H1 (cell line): ENCODE measurements at regions not wholly inside any gene's neighbourhood (a gene's known extent, or its start where the extent isn't known, plus 50 kb on each side); places are given as distances from the start of the nearest gene placed in this dataset.

Experiments used
- CTCF ChIA-PET: fragments of 300-600 bp; sonication (Branson Sonifier 250); formaldehyde crosslinking; loops from one replicate; lab custom pipeline; 2021; ENCODE audit not compliant: partially characterized antibody; lab: Charles Lee
- POLR2A ChIA-PET: fragments of 300-600 bp; sonication (Branson Sonifier 250); formaldehyde crosslinking; loops from one replicate; lab custom pipeline; 2021; ENCODE audit warnings: inconsistent platforms; ENCODE audit not compliant: partially characterized antibody; lab: Charles Lee
- DNase-seq, 2 experiments: peaks; one replicate each; pipeline versions ENCODE4 v3.0.0 to v3.0.0-alpha.2; 2010 to 2022; ENCODE audit warnings: low spot score in 2 of 2, low read depth in 1 of 2, mixed read lengths in 1 of 2
- FAIRE-seq: peaks from 2 replicates; lab custom pipeline; 2011; peaks lifted over from hg19 to GRCh38; lab: Jason Lieb, UNC
- H2AFZ ChIP-seq: 2 replicates; pipeline ENCODE4 v1.8.1; 2012; ENCODE audit warnings: low read length, inconsistent platforms
- H2AK5ac ChIP-seq: 2 replicates; pipeline ENCODE4 v1.6.1; 2013; ENCODE audit warnings: low read depth, low read length
- H2BK120ac ChIP-seq: replicated peaks from 2 replicates; pipeline ENCODE3; 2013; ENCODE audit warnings: low read depth, low read length, inconsistent platforms
- H2BK12ac ChIP-seq: 2 replicates; pipeline ENCODE4 v1.6.1; 2013; ENCODE audit warnings: low read depth, low read length
- H2BK15ac ChIP-seq: 2 replicates; pipeline ENCODE4 v1.6.1; 2013; ENCODE audit warnings: low read length
- H2BK20ac ChIP-seq: 2 replicates; pipeline ENCODE4 v1.6.1; 2013; ENCODE audit warnings: low read length
- H2BK5ac ChIP-seq: 2 replicates; pipeline ENCODE4 v1.6.1; 2013; ENCODE audit warnings: low read depth, low read length
- H3K14ac ChIP-seq: 2 replicates; pipeline ENCODE4 v1.6.1; 2013; ENCODE audit warnings: inconsistent platforms; ENCODE audit not compliant: insufficient read length
- H3K18ac ChIP-seq: 2 replicates; pipeline ENCODE4 v1.6.1; 2013; ENCODE audit warnings: low read length; ENCODE audit errors: extremely low read depth
- H3K23ac ChIP-seq: 2 replicates; pipeline ENCODE4 v1.6.1; 2013; ENCODE audit warnings: inconsistent platforms; ENCODE audit not compliant: insufficient read length
- H3K23me2 ChIP-seq: 2 replicates; pipeline ENCODE4 v1.6.1; 2013; ENCODE audit warnings: low read depth, low read length
- H3K27ac ChIP-seq: 2 replicates; pipeline ENCODE4 v1.6.1; 2011; ENCODE audit warnings: low read depth, low read length, inconsistent platforms
- H3K27me3 ChIP-seq, 4 experiments: replicated peaks in 1 of 4; 1 replicate in 1 of 4; 2 replicates in 3 of 4; pipeline versions ENCODE4 v1.6.1 to v1.8.1; 2011 to 2013; ENCODE audit warnings: low read length in 3 of 4, mild to moderate bottlenecking in 3 of 4, inconsistent platforms in 2 of 4, mixed read lengths in 2 of 4, moderate library complexity in 1 of 4; ENCODE audit not compliant: control insufficient read depth in 3 of 4, insufficient read depth in 3 of 4; ENCODE audit errors: extremely low read depth in 1 of 4
- H3K36me3 ChIP-seq, 4 experiments: 2 replicates each; pipeline versions ENCODE4 v1.6.1 to v1.8.1; 2011 to 2013; ENCODE audit warnings: mild to moderate bottlenecking in 4 of 4, low read length in 3 of 4, moderate library complexity in 2 of 4, control low read depth in 1 of 4, inconsistent platforms in 1 of 4; ENCODE audit not compliant: insufficient read depth in 4 of 4, control insufficient read depth in 2 of 4
- H3K4ac ChIP-seq: replicated peaks from 2 replicates; pipeline ENCODE3; 2013; ENCODE audit warnings: low read length, low read depth, mixed read lengths, inconsistent platforms; ENCODE audit not compliant: insufficient read length
- H3K4me1 ChIP-seq, 4 experiments: replicated peaks in 1 of 4; 1 replicate in 1 of 4; 2 replicates in 3 of 4; pipeline versions ENCODE4 v1.6.1 to v1.8.1; 2011 to 2013; ENCODE audit warnings: low read length in 3 of 4, inconsistent platforms in 2 of 4, mixed read lengths in 1 of 4; ENCODE audit not compliant: insufficient read depth in 4 of 4, control insufficient read depth in 3 of 4
- H3K4me2 ChIP-seq, 2 experiments: 2 replicates each; pipeline versions ENCODE4 v1.6.1 to v1.8.1; 2011 to 2013; ENCODE audit warnings: low read depth in 2 of 2, low read length in 2 of 2, control low read depth in 1 of 2, inconsistent platforms in 1 of 2, mild to moderate bottlenecking in 1 of 2; ENCODE audit not compliant: insufficient read depth in 1 of 2
- H3K4me3 ChIP-seq, 4 experiments: fragments of 200-600, 300-600 bp in 1 of 4; sonication (generic), shearing (Covaris generic), sonication (Bioruptor Twin) in 1 of 4; 2 replicates each; pipeline versions ENCODE4 v1.5.1 to v1.8.1; 2011 to 2016; ENCODE audit warnings: low read length in 4 of 4, low read depth in 3 of 4, control low read depth in 2 of 4, inconsistent platforms in 2 of 4, mild to moderate bottlenecking in 2 of 4, mixed read lengths in 1 of 4, moderate library complexity in 1 of 4; ENCODE audit not compliant: insufficient read depth in 2 of 4; ENCODE audit errors: extremely low read depth in 1 of 4
- H3K56ac ChIP-seq: replicated peaks from 2 replicates; pipeline ENCODE3; 2013; ENCODE audit warnings: low read depth, mild to moderate bottlenecking, mixed read lengths, low read length, inconsistent platforms; ENCODE audit not compliant: insufficient read length
- H3K79me1 ChIP-seq: 2 replicates; pipeline ENCODE4 v1.6.1; 2013; ENCODE audit warnings: low read depth, low read length, control low read depth
- H3K79me2 ChIP-seq, 2 experiments: 2 replicates each; pipeline versions ENCODE4 v1.6.1 to v1.8.1; 2012 to 2013; ENCODE audit warnings: low read length in 2 of 2, mild to moderate bottlenecking in 2 of 2, inconsistent platforms in 1 of 2; ENCODE audit not compliant: insufficient read depth in 2 of 2, control insufficient read depth in 1 of 2
- H3K9ac ChIP-seq, 4 experiments: replicated peaks in 1 of 4; 1 replicate in 1 of 4; 2 replicates in 3 of 4; pipeline versions ENCODE4 v1.6.1 to v1.8.1; 2011 to 2013; ENCODE audit warnings: low read depth in 3 of 4, low read length in 3 of 4, control low read depth in 2 of 4, mild to moderate bottlenecking in 2 of 4, moderate library complexity in 2 of 4, inconsistent platforms in 1 of 4; ENCODE audit errors: extremely low read depth in 1 of 4
- H3K9me3 ChIP-seq, 2 experiments: 2 replicates each; pipeline versions ENCODE4 v1.6.1 to v1.8.1; 2012 to 2013; ENCODE audit warnings: mild to moderate bottlenecking in 2 of 2, moderate library complexity in 2 of 2, control low read depth in 1 of 2, inconsistent platforms in 1 of 2, low read depth in 1 of 2, low read length in 1 of 2, mixed read lengths in 1 of 2; ENCODE audit not compliant: insufficient read depth in 2 of 2
- H4K20me1 ChIP-seq, 2 experiments: replicated peaks in 1 of 2; 2 replicates each; pipeline versions ENCODE3 to v1.8.1; 2011 to 2013; ENCODE audit warnings: inconsistent platforms in 2 of 2, low read length in 2 of 2, mild to moderate bottlenecking in 1 of 2; ENCODE audit not compliant: insufficient read depth in 2 of 2, control insufficient read depth in 1 of 2
- H4K5ac ChIP-seq: 2 replicates; pipeline ENCODE4 v1.6.1; 2013; ENCODE audit warnings: low read length, low read depth, mixed read lengths, inconsistent platforms; ENCODE audit not compliant: insufficient read length
- H4K8ac ChIP-seq: 2 replicates; pipeline ENCODE4 v1.8.0; 2013; ENCODE audit warnings: mild to moderate bottlenecking, moderate library complexity, low read length, inconsistent platforms; ENCODE audit not compliant: insufficient read depth; ENCODE audit errors: extremely low read depth
- H4K91ac ChIP-seq: replicated peaks from 2 replicates; pipeline ENCODE3; 2013; ENCODE audit warnings: low read length, mixed read lengths, inconsistent platforms; ENCODE audit not compliant: insufficient read length
- CBX8 ChIP-seq: fragments of 300-800, 300-1000 bp; sonication (generic); IDR thresholded peaks from 2 replicates; pipeline ENCODE4 v1.7.1; 2016; ENCODE audit warnings: low read depth, low read length, borderline replicate concordance
- CHD2 ChIP-seq: IDR thresholded peaks from 2 replicates; pipeline ENCODE4 v1.6.1; 2012; ENCODE audit warnings: low read length, improper control_type of control experiment
- CTBP2 ChIP-seq: IDR thresholded peaks from 2 replicates; pipeline ENCODE4 v1.7.0; 2011; ENCODE audit warnings: borderline replicate concordance, mild to moderate bottlenecking, moderate library complexity, mixed read lengths, low read length; ENCODE audit not compliant: insufficient read depth, insufficient read length
- POLR2A ChIP-seq, 2 experiments: IDR thresholded peaks; 1 replicate in 1 of 2; 2 replicates in 1 of 2; pipeline ENCODE4 v1.6.1; 2011; ENCODE audit warnings: low read depth in 2 of 2, low read length in 2 of 2, mild to moderate bottlenecking in 2 of 2; ENCODE audit errors: control extremely low read depth in 1 of 2
- SP4 ChIP-seq: IDR thresholded peaks from 2 replicates; pipeline ENCODE4 v1.6.1; 2012; ENCODE audit warnings: low read length, inconsistent platforms
- ZNF274 ChIP-seq: IDR thresholded peaks from 2 replicates; pipeline ENCODE4 v1.7.0; 2012; ENCODE audit warnings: low read length, borderline replicate concordance; ENCODE audit errors: extremely low read depth
- WGBS, 2 experiments: shearing (Covaris generic) in 1 of 2; methylation state at CpG; one replicate each; pipeline versions ENCODE4 v1.1.6 to v1.1.7; 2013 to 2015; ENCODE audit warnings: low lambda C conversion rate in 2 of 2, mixed read lengths in 2 of 2, inconsistent platforms in 1 of 2, low coverage in 1 of 2, missing lambda C conversion rate in 1 of 2; ENCODE audit not compliant: insufficient replicate concordance in 2 of 2, insufficient coverage in 1 of 2, insufficient read length in 1 of 2; ENCODE audit errors: extremely low coverage in 1 of 2, missing lambda C conversion rate in 1 of 2; 5-methylcytosine and 5-hydroxymethylcytosine counted together

GRCh38 chr2:161052214-161052613 lies 108.0 kb upstream of the TANK start:
- no peak overlapping the region for H3K18ac ChIP-seq
- no peak overlapping the region for H3K14ac ChIP-seq
- no peak overlapping the region for H4K8ac ChIP-seq
- H3K56ac ChIP-seq, result no peak overlapping the region
- H3K36me3 ChIP-seq, result no peaks in the 10 kb centered on the region
- no peak overlapping the region for H3K4ac ChIP-seq
- H4K20me1 ChIP-seq, result no peaks in the 10 kb centered on the region
- TF ChIP-seq CBX8 (no peak), CHD2 (no peak), SP4 (no peak), POLR2A (IDR thresholded peaks at IDR 0.05; ENCODE audit: control extremely low read depth in 1 of 2, low read depth in 2 of 2, low read length in 2 of 2) (no peak), ZNF274 (no peak), CTBP2 (no peak)
- FAIRE-seq, result no peak
- no peak for DNase-seq
- H2BK5ac ChIP-seq, result no peak overlapping the region
- H3K27me3 ChIP-seq, result no peaks in the 10 kb centered on the region
- no peak overlapping the region for H3K9ac ChIP-seq
- no peak overlapping the region for H4K5ac ChIP-seq
- H2AK5ac ChIP-seq, result no peak overlapping the region
- H4K91ac ChIP-seq, result no peak overlapping the region
- no peak overlapping the region for H3K27ac ChIP-seq
- H2BK120ac ChIP-seq, result no peak overlapping the region
- peaks cover 0 to 9% (median 5%) of the 10 kb centered on the region in 4 experiments; a peak in 3 of 7 replicates for H3K4me1 ChIP-seq
- H2BK12ac ChIP-seq, result no peak overlapping the region
- H2BK20ac ChIP-seq, result no peak overlapping the region
- no peaks in the 10 kb centered on the region for H3K79me2 ChIP-seq
- H3K23ac ChIP-seq, result no peak overlapping the region
- H3K4me2 ChIP-seq, result no peak overlapping the region
- H3K4me3 ChIP-seq, result no peak overlapping the region
- 95% methylated on average over 1 of the region's 1 CpG; no CpG with 5 or more reads in 1 of the 2 experiments for WGBS, 2 experiments
- ChIA-PET POLR2A (no interaction called here), CTCF (interaction anchor here (1.8 to 5.1 kb wide), 2 partner anchors 14 to 48 kb away, joined by 3 to 56 read pairs; no protein-coding TSS in a partner anchor)
- H3K79me1 ChIP-seq, result no peaks in the 10 kb centered on the region
- no peaks in the 10 kb centered on the region for H3K23me2 ChIP-seq
- H3K9me3 ChIP-seq, result no peaks in the 10 kb centered on the region
- H2AFZ ChIP-seq, result no peak overlapping the region
- no peak overlapping the region for H2BK15ac ChIP-seq
